ENCODE measurements at regions not wholly inside any gene's neighbourhood (a gene's known extent, or its start where the extent isn't known, plus 50 kb on each side); places are given as distances from the start of the nearest gene placed in this dataset.

DNA sequence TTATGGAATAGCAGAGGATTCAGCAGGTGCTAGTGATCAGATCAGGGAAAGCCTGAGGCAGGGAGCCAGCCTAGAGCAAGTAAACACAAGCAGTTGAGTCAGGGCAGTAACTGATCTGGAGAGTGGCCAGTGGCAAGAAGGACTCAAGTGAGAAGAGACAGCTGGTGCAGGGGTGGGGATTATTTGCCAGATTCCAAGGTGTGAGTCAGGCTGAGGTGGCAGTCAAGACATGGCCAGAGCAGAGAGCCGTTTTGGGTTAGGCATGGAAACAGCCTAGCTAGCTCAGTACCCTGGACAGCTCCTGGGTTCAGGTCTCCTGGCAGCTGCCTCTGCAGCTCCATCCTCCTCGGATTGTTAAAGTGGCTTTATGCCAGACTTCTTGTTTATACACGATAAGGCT lies 281.9 kb upstream of the ONECUT1 start:
- H3K4me3 ChIP-seq (ENCODE audit: low read depth, low read length) = no peak overlapping the region
- CTCF ChIA-PET = no interaction called here
- POLR2A ChIA-PET = no interaction called here
- TF ChIP-seq, protein P1, sequence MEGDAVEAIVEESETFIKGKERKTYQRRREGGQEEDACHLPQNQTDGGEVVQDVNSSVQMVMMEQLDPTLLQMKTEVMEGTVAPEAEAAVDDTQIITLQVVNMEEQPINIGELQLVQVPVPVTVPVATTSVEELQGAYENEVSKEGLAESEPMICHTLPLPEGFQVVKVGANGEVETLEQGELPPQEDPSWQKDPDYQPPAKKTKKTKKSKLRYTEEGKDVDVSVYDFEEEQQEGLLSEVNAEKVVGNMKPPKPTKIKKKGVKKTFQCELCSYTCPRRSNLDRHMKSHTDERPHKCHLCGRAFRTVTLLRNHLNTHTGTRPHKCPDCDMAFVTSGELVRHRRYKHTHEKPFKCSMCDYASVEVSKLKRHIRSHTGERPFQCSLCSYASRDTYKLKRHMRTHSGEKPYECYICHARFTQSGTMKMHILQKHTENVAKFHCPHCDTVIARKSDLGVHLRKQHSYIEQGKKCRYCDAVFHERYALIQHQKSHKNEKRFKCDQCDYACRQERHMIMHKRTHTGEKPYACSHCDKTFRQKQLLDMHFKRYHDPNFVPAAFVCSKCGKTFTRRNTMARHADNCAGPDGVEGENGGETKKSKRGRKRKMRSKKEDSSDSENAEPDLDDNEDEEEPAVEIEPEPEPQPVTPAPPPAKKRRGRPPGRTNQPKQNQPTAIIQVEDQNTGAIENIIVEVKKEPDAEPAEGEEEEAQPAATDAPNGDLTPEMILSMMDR (IDR thresholded peaks at IDR 0.05; ENCODE audit: low read depth, low read length) = no peak
- DNase-seq (ENCODE audit: low read depth, low spot score) = no peak
- H3K27me3 ChIP-seq (ENCODE audit: control insufficient read depth, insufficient read depth, low read length) = no peaks in the 10 kb centered on the region
- peaks cover 36% of the 10 kb centered on the region for H3K9me3 ChIP-seq (ENCODE audit: control insufficient read depth, insufficient read depth, low read length)
- no peak overlapping the region for H3K27ac ChIP-seq (ENCODE audit: low read depth, low read length)

DNA sequence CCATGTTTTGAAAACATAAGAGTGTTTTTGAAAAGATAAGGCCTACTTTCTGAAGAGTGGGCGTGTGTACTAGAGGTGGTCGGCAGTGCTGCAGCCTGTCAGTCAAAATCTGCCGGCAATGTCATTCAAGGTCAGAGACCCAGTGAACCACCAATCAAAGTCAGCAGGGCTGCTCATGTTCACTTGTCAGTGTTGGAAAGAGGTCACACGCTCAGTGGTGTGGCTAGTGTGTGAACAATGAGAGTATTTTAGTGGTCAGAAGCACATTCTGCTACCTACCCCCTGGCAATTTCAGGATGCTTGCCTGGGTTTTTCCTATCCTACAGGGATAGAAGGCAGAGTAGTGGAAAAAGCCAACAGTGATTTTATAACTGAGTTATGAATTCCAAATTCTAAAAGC lies 278.5 kb upstream of the ONECUT1 start:
- H3K27ac ChIP-seq (ENCODE audit: low read depth, low read length) = no peak overlapping the region
- CTCF ChIA-PET = no interaction called here
- no peak for DNase-seq (ENCODE audit: low read depth, low spot score)
- H3K27me3 ChIP-seq (ENCODE audit: control insufficient read depth, insufficient read depth, low read length) = no peaks in the 10 kb centered on the region
- peaks cover 40% of the 10 kb centered on the region; the same call in 1 of the 2 replicates for H3K9me3 ChIP-seq (ENCODE audit: control insufficient read depth, insufficient read depth, low read length)
- H3K4me3 ChIP-seq (ENCODE audit: low read depth, low read length) = no peak overlapping the region
- POLR2A ChIA-PET = no interaction called here
- TF ChIP-seq, protein P1 (IDR thresholded peaks at IDR 0.05; ENCODE audit: low read depth, low read length) = no peak

DNA sequence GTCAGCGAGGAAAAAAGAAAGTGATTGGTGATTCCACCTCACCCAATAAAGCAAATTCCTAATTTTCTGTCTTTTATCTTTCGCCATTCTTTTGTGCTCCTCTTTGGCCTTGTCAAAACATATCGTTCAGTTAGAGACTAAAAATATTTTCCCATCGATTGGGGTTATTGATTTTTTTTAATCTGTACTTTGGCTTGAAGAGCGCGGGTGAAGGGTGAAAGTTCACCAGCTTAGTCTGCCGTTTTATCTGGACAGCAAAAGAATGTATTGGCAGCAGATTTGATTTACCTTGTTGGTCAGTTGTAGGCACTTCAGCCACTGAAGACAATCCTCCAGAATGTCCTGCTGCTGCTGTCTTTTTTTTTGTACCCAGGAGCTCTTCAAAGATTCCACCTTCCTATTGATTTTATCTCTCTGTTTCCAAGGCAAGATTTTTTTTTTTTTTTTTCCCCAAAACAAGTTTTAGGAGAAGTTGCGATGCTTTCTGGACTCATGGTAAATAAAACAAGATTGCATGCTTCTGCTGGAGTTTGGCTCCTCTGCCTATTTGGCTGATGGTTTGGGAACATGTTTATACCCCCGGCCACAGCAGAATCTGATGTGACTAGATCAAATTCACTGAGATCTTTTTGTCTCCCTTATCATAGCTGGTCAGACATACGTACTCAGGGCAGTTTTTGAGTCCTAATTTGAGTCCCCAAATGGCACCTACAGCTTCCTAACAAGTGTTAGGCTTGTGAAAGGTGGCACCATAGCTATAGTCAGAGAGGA lies 269.3 kb upstream of the ONECUT1 start:
- Histone ChIP-seq H3K4me3 (ENCODE audit: low read depth, low read length) (no peak overlapping the region), H3K27me3 (ENCODE audit: control insufficient read depth, insufficient read depth, low read length) (no peaks in the 10 kb centered on the region), H3K27ac (ENCODE audit: low read depth, low read length) (no peak overlapping the region), H3K9me3 (ENCODE audit: control insufficient read depth, insufficient read depth, low read length) (no peaks in the 10 kb centered on the region; the same call in 1 of the 2 replicates)
- CTCF ChIA-PET = no interaction called here
- POLR2A ChIA-PET = no interaction called here
- TF ChIP-seq, protein P1 (IDR thresholded peaks at IDR 0.05; ENCODE audit: low read depth, low read length) = no peak
- DNase-seq (ENCODE audit: low read depth, low spot score) = no peak

DNA sequence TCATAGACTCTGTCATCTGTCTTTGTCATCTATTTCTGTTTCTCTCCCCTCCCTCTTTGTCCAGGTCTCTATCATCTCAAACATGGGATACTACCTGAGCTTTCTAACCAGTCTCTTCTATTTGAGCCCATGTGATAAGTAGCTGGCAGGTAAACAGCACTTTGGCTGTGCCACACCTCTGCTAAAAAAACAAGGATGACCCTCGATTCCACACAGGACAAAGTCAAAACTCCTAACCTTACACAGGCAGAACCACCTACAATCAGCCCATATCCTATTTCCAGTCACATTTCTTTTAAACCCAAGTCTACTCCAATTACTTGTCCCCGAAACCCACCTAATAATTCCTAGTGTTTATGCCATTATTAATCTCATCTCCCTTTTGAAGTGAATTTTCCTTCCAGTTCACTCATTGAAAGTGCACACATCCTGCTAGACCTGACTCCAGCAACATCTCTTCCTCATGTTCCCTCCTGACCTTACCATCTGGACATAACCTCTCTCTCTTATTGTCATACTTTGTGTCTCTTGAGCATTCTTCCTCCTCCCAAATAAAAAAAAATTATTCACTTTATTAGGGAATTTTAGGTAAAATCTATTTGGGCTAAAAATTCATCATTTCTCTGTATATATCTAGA lies 256.1 kb upstream of the ONECUT1 start:
- Histone ChIP-seq H3K9me3 (ENCODE audit: control insufficient read depth, insufficient read depth, low read length) (peaks cover 7% of the 10 kb centered on the region), H3K27ac (ENCODE audit: low read depth, low read length) (no peak overlapping the region), H3K4me3 (ENCODE audit: low read depth, low read length) (no peak overlapping the region), H3K27me3 (ENCODE audit: control insufficient read depth, insufficient read depth, low read length) (no peaks in the 10 kb centered on the region)
- ChIA-PET CTCF (no interaction called here), POLR2A (no interaction called here)
- no peak for DNase-seq (ENCODE audit: low read depth, low spot score)
- TF ChIP-seq, protein P1 (IDR thresholded peaks at IDR 0.05; ENCODE audit: low read depth, low read length) = no peak

DNA sequence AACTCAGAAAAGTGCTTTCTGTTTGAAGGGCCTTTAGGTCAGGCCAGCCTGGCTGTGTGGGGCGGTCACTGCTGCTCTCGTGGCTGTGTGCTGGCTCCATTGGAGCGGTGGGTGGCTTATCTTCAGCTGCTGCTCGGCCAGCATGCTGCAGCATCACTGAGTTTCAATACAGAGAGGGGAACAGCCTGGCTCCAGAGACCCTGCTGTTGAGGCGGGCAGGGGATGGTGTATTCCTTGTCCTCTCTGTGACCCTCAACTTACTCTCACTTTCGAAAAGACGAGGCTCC lies 248.5 kb upstream of the ONECUT1 start:
- H3K9me3 ChIP-seq (ENCODE audit: control insufficient read depth, insufficient read depth, low read length) = peaks cover 15% of the 10 kb centered on the region
- no peak overlapping the region for H3K27ac ChIP-seq (ENCODE audit: low read depth, low read length)
- no peaks in the 10 kb centered on the region for H3K27me3 ChIP-seq (ENCODE audit: control insufficient read depth, insufficient read depth, low read length)
- ChIA-PET CTCF (no interaction called here), POLR2A (no interaction called here)
- H3K4me3 ChIP-seq (ENCODE audit: low read depth, low read length) = no peak overlapping the region
- no peak for DNase-seq (ENCODE audit: low read depth, low spot score)
- TF ChIP-seq, protein P1 (IDR thresholded peaks at IDR 0.05; ENCODE audit: low read depth, low read length) = no peak
